Hematopoietic multipotent progenitor cell treated with erythropoietin and hydrocortisone succinate and interleukin-3 and kit ligand, for 4 days (in vitro differentiated cells): ENCODE measurements at regions not wholly inside any gene's neighbourhood (a gene's known extent, or its start where the extent isn't known, plus 50 kb on each side); places are given as distances from the start of the nearest gene placed in this dataset.
A peak's percentile ranks its signal among the peaks of the same experiment; 100 is the strongest.

ENCODE experiments used
- DNase-seq: peaks from one replicate; pipeline ENCODE4 v3.0.0-alpha.2; 2015

GRCh38 chr10:121036431-121036830 lies 185.3 kb downstream of the WDR11 start:
- DNase-seq = no peak

GRCh38 chr10:121041499-121041898 lies 190.3 kb downstream of the WDR11 start:
- no peak for DNase-seq

DNA sequence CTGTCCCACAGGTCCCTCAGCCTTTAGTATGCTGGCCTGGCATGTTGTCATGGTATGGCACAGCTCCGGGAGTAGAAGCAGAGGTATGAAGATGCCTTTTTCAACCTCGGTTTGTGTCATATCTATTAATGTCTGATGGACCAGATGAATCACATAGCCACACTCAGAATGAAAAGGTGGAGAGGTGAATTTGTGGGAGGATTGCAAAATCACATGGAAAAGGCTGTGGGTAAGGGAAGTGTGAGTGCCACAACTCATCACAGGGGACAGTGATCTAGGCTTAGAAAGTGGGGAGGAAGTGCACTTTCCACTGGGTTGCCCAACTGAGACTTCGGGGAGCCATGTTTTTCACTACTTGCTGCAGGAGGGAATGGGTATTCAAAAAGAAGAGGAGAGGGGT lies 190.7 kb downstream of the WDR11 start:
- no peak for DNase-seq

- no peak for DNase-seq
These were observed 191.2 kb downstream of the WDR11 start for GRCh38 chr10:121042342-121042741.

- no peak for DNase-seq
These were observed 192.1 kb downstream of the WDR11 start for GRCh38 chr10:121043124-121043849.

GRCh38 chr10:121048749-121049148 lies 197.6 kb downstream of the WDR11 start:
- DNase-seq = no peak

- no peak for DNase-seq
These were observed 198.3 kb downstream of the WDR11 start for GRCh38 chr10:121049489-121049888.

GRCh38 chr10:121049923-121050322 lies 198.8 kb downstream of the WDR11 start:
- no peak for DNase-seq

- no peak for DNase-seq
These were observed 200.0 kb downstream of the WDR11 start for GRCh38 chr10:121051171-121051570.

- DNase-seq = no peak
These were observed 200.6 kb downstream of the WDR11 start for GRCh38 chr10:121051696-121052279.

DNA sequence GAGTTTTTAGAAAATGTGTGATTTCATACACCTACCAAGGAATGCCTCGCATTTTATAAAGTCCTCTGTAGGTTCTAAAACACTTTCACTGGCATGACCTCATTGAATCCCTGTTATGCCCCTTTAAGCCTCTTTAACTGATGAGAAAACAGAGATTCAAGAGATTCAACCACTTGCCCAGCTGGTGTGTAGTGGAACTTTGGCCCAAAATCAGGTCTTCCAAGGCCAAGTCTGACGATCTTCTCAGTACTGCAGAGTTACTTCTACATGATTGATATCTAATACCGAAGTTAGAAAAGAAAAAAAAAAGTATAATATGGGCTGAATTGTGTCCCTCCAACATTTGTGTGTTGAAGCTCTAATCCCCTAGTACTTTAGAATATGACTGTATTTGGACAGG lies 202.0 kb downstream of the WDR11 start:
- DNase-seq = no peak

- no peak for DNase-seq
These were observed 203.7 kb downstream of the WDR11 start for GRCh38 chr10:121054874-121055273.

GRCh38 chr10:121057269-121057668 lies 206.1 kb downstream of the WDR11 start:
- DNase-seq = no peak

DNA sequence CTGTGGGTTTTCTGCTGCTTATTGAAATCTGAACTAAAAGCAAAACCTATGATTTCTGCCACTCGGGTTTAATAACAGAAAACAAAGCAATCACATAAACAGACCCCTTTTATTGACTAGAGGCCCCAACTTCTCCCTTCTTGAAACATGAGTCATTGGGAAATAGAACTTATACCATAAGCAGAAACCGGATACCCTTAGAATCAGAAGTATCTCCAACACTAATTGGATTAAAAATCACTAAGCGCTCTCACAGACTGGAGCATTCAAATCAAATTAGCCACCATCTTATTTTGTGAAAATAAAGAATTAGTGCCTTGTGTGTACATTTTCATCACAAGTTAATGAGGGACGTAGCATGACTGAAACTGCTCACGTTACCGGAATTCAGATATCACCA lies 206.9 kb downstream of the WDR11 start:
- no peak for DNase-seq

GRCh38 chr10:121059351-121059750 lies 208.2 kb downstream of the WDR11 start:
- no peak for DNase-seq

DNA sequence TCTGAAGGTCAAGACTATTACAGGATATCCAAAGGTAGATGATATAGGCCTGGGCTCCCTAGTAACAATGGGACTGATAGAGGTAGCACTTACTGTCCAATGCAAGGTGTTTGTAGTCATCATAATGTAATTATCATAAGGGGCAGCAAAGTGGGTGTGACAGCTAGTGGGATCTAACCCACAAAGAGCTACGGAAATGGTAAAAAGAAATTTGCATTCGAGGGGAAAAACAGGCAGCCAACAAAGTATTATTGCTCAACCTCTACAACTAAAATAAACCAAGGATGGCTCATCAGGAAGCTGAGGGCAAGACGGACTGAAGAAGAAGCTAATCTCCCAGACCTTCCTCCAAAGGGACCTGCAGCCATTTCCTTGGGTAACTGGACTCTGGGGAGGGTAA lies 211.0 kb downstream of the WDR11 start:
- DNase-seq = no peak

GRCh38 chr10:121063744-121064143 lies 212.6 kb downstream of the WDR11 start:
- no peak for DNase-seq

GRCh38 chr10:121064491-121064890 lies 213.3 kb downstream of the WDR11 start:
- DNase-seq = no peak

GRCh38 chr10:121065330-121065729 lies 214.2 kb downstream of the WDR11 start:
- no peak for DNase-seq

GRCh38 chr10:121069061-121069850 lies 218.1 kb downstream of the WDR11 start:
- DNase-seq = no peak

DNA sequence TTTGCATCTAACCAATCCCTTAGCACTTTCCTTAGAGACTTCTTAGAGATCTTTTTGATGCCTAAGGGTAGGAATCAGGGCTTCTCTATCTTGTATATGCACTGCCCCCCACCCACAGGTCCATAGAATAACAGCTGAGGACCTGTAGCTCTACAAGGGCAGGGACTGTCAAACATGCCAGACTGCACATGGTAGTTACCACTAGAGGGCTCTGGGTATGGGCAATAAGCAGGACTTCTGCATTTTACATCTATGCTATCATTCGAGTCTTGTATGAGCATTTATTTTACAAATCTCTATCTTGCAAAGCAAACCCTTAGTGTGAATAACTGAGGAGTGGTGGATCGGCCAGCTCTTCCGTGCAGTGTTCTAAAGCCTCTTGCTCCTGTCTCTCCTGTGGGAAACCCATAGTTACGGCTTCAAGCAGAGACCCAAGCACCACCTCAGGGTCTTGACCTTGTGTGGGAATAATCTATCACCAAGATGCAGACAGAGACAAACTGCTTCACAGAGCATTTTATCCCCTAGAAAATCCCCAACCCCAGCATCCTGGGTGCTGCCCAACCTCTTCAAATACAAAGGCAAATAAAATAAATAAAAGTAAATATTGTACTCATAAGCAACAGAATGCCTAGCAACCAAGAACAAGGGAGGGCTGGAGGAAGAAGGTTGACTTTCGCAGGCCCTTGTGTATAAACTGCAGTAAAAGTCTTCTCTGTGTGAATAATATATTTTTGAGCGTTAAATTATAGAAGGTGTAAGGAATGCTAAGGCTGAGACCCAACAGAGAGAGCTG lies 219.3 kb downstream of the WDR11 start:
- peak; percentile 50 for DNase-seq

GRCh38 chr10:121071901-121072300 lies 220.7 kb downstream of the WDR11 start:
- no peak for DNase-seq

DNA sequence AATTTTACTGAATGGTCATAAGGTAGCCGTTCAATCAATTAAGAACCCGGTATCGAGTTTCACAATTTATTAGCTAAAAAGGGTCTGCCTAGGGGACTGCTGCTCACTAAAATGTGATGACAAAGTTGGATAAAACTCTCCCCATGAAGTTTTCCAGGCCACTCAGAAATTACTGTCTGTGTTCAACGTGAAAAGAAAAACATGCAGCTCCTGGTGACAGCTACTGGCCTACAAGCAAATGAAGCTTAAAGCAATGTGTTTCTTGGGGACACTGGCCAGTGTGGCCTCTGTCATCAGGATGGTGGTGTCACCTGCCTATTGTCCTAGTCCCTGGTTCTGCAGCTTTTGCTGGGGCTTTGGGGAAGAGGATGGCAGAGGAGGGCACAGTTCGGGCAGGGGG lies 222.6 kb downstream of the WDR11 start:
- DNase-seq = no peak
